ENCODE measurements at regions not wholly inside any gene's neighbourhood (a gene's known extent, or its start where the extent isn't known, plus 50 kb on each side); places are given as distances from the start of the nearest gene placed in this dataset.
"Not testable (repeated sequence)": the region's sequence is repeated elsewhere in the genome, so short reads cannot be mapped to it uniquely, and the experiment has no call there.

GRCh38 chr5:99562937-99563627 is 634.3 kb upstream of the CHD1 start:
- H3K4me1 ChIP-seq (ENCODE audit: control insufficient read depth, insufficient read depth, low read length); intact Hi-C loops (cut with micrococcal nuclease); H3K27ac Mint-ChIP-seq; H3K27me3 ChIP-seq (ENCODE audit: control insufficient read depth, insufficient read depth, low read length); H3K4me3 ChIP-seq (ENCODE audit: low read length); ATAC-seq; H3K4me1 Mint-ChIP-seq; H3K9me3 ChIP-seq (ENCODE audit: control insufficient read depth, insufficient read depth, low read length); H3K27ac ChIP-seq (ENCODE audit: low read length); H3K36me3 ChIP-seq (ENCODE audit: control insufficient read depth, insufficient read depth, low read length); DNase-seq; H3K27me3 Mint-ChIP-seq (ENCODE audit: low read depth in 2 of 2); H3K4me3 Mint-ChIP-seq; H3K36me3 Mint-ChIP-seq: not testable (repeated sequence)
- WGBS (ENCODE audit: insufficient coverage): 88% methylated on average over 15 of the region's 15 CpGs
- H3K9me3 Mint-ChIP-seq: peaks cover 5 to 14% of the 10 kb centered on the region in 2 donors

- Histone ChIP-seq H3K4me3 (ENCODE audit: low read length) (no peak overlapping the region), H3K27me3 (ENCODE audit: control insufficient read depth, insufficient read depth, low read length) (no peaks in the 10 kb centered on the region), H3K9me3 (ENCODE audit: control insufficient read depth, insufficient read depth, low read length) (no peaks in the 10 kb centered on the region), H3K36me3 (ENCODE audit: control insufficient read depth, insufficient read depth, low read length) (no peaks in the 10 kb centered on the region), H3K27ac (ENCODE audit: low read length) (no peak overlapping the region), H3K4me1 (ENCODE audit: control insufficient read depth, insufficient read depth, low read length) (no peaks in the 10 kb centered on the region)
- no peak for DNase-seq
- no peak for TF ChIP-seq CTCF (IDR thresholded peaks at IDR 0.05)
- no peak overlapping the region for H3K4me3 Mint-ChIP-seq
- peaks cover 0 to 7% of the 10 kb centered on the region in 2 donors for H3K9me3 Mint-ChIP-seq
- 100% methylated on average over 1 of the region's 1 CpG for WGBS (ENCODE audit: insufficient coverage)
- no peak for ATAC-seq
- H3K4me1 Mint-ChIP-seq: no peaks in the 10 kb centered on the region
- no peaks in the 10 kb centered on the region for H3K36me3 Mint-ChIP-seq
- intact Hi-C loops (cut with micrococcal nuclease): no loop called here
- no peaks in the 10 kb centered on the region for H3K27me3 Mint-ChIP-seq (ENCODE audit: low read depth in 2 of 2)
- no peak overlapping the region for H3K27ac Mint-ChIP-seq
Measured at GRCh38 chr5:99553211-99553810, 624.5 kb upstream of the CHD1 start.

GRCh38 chr5:99544356-99544755 is 615.5 kb upstream of the CHD1 start:
- Histone ChIP-seq H3K27me3 (ENCODE audit: control insufficient read depth, insufficient read depth, low read length) (no peaks in the 10 kb centered on the region), H3K36me3 (ENCODE audit: control insufficient read depth, insufficient read depth, low read length) (no peaks in the 10 kb centered on the region), H3K4me3 (ENCODE audit: low read length) (no peak overlapping the region), H3K9me3 (ENCODE audit: control insufficient read depth, insufficient read depth, low read length) (no peaks in the 10 kb centered on the region), H3K27ac (ENCODE audit: low read length) (no peak overlapping the region), H3K4me1 (ENCODE audit: control insufficient read depth, insufficient read depth, low read length) (no peaks in the 10 kb centered on the region)
- ATAC-seq (no peak), DNase-seq (no peak)
- intact Hi-C loops (cut with micrococcal nuclease): no loop called here
- H3K27me3 Mint-ChIP-seq (ENCODE audit: low read depth in 2 of 2): no peaks in the 10 kb centered on the region
- no peak overlapping the region for H3K4me3 Mint-ChIP-seq
- no peak for TF ChIP-seq CTCF (IDR thresholded peaks at IDR 0.05)
- no peaks in the 10 kb centered on the region for H3K4me1 Mint-ChIP-seq
- no CpG with 5 or more reads among the region's 1 CpG for WGBS (ENCODE audit: insufficient coverage)
- no peaks in the 10 kb centered on the region for H3K36me3 Mint-ChIP-seq
- no peak overlapping the region for H3K27ac Mint-ChIP-seq
- peaks cover 4 to 7% of the 10 kb centered on the region in 2 donors for H3K9me3 Mint-ChIP-seq

GRCh38 chr5:99543841-99544240 is 615.0 kb upstream of the CHD1 start:
- H3K27ac ChIP-seq (ENCODE audit: low read length): no peak overlapping the region
- H3K27me3 ChIP-seq (ENCODE audit: control insufficient read depth, insufficient read depth, low read length): no peaks in the 10 kb centered on the region
- intact Hi-C loops (cut with micrococcal nuclease): no loop called here
- H3K9me3 ChIP-seq (ENCODE audit: control insufficient read depth, insufficient read depth, low read length): no peaks in the 10 kb centered on the region
- Mint-ChIP-seq H3K36me3 (no peaks in the 10 kb centered on the region), H3K27ac (no peak overlapping the region), H3K4me3 (no peak overlapping the region), H3K27me3 (ENCODE audit: low read depth in 2 of 2) (no peaks in the 10 kb centered on the region), H3K9me3 (peaks cover 4 to 7% of the 10 kb centered on the region in 2 donors), H3K4me1 (no peaks in the 10 kb centered on the region)
- H3K36me3 ChIP-seq (ENCODE audit: control insufficient read depth, insufficient read depth, low read length): no peaks in the 10 kb centered on the region
- DNase-seq (no peak), ATAC-seq (no peak)
- WGBS (ENCODE audit: insufficient coverage): 90% methylated on average over 3 of the region's 4 CpGs
- H3K4me3 ChIP-seq (ENCODE audit: low read length): no peak overlapping the region
- no peaks in the 10 kb centered on the region for H3K4me1 ChIP-seq (ENCODE audit: control insufficient read depth, insufficient read depth, low read length)
- TF ChIP-seq CTCF (IDR thresholded peaks at IDR 0.05): no peak

- H3K4me3 ChIP-seq (ENCODE audit: low read length); H3K9me3 ChIP-seq (ENCODE audit: control insufficient read depth, insufficient read depth, low read length); H3K4me1 ChIP-seq (ENCODE audit: control insufficient read depth, insufficient read depth, low read length); H3K27me3 ChIP-seq (ENCODE audit: control insufficient read depth, insufficient read depth, low read length); H3K36me3 Mint-ChIP-seq; intact Hi-C loops (cut with micrococcal nuclease); H3K36me3 ChIP-seq (ENCODE audit: control insufficient read depth, insufficient read depth, low read length); H3K27me3 Mint-ChIP-seq (ENCODE audit: low read depth in 2 of 2); H3K27ac ChIP-seq (ENCODE audit: low read length); H3K9me3 Mint-ChIP-seq; ATAC-seq; H3K4me1 Mint-ChIP-seq; H3K27ac Mint-ChIP-seq; H3K4me3 Mint-ChIP-seq; DNase-seq: not testable (repeated sequence)
- 95% methylated on average over 9 of the region's 13 CpGs for WGBS (ENCODE audit: insufficient coverage)
Measured at GRCh38 chr5:99534241-99534640, 605.4 kb upstream of the CHD1 start.

- H3K4me3 Mint-ChIP-seq; H3K4me3 ChIP-seq (ENCODE audit: low read length); H3K27me3 ChIP-seq (ENCODE audit: control insufficient read depth, insufficient read depth, low read length); H3K4me1 ChIP-seq (ENCODE audit: control insufficient read depth, insufficient read depth, low read length); DNase-seq; H3K9me3 Mint-ChIP-seq; H3K4me1 Mint-ChIP-seq; H3K36me3 Mint-ChIP-seq; ATAC-seq; H3K36me3 ChIP-seq (ENCODE audit: control insufficient read depth, insufficient read depth, low read length); H3K9me3 ChIP-seq (ENCODE audit: control insufficient read depth, insufficient read depth, low read length); H3K27me3 Mint-ChIP-seq (ENCODE audit: low read depth in 2 of 2); H3K27ac ChIP-seq (ENCODE audit: low read length); H3K27ac Mint-ChIP-seq; intact Hi-C loops (cut with micrococcal nuclease): not testable (repeated sequence)
- WGBS (ENCODE audit: insufficient coverage): 91% methylated on average over 1 of the region's 1 CpG
Measured at GRCh38 chr5:99521666-99522065, 592.9 kb upstream of the CHD1 start.
